GM23338 (cell line): ENCODE measurements at regions not wholly inside any gene's neighbourhood (a gene's known extent, or its start where the extent isn't known, plus 50 kb on each side); places are given as distances from the start of the nearest gene placed in this dataset.

Experiments
- ATAC-seq: fragments of 200-7000 bp; cut with Tn5 transposase; 3 replicates; pipeline ENCODE4 v1.9.1; 2020
- DNase-seq: peaks from one replicate; pipeline ENCODE4 v3.0.0-alpha.2; 2015; ENCODE audit warnings: low spot score
- H2AFZ ChIP-seq: fragments of 200-600 bp; sonication (generic); 2 replicates; pipeline ENCODE4 v1.8.0; 2016; ENCODE audit warnings: antibody characterized with exemption, mild to moderate bottlenecking, moderate library complexity
- H3F3A ChIP-seq: fragments of 200-600 bp; sonication (generic); replicated peaks from 2 replicates; pipeline ENCODE4 v1.8.0; 2017; ENCODE audit warnings: antibody characterized with exemption, mixed run types, low read depth
- H3K27ac ChIP-seq: fragments of 200-600 bp; sonication (generic); 2 replicates; pipeline ENCODE4 v1.6.1; 2016; ENCODE audit warnings: low read depth
- H3K27me3 ChIP-seq: fragments of 200-600 bp; sonication (generic); 2 replicates; pipeline ENCODE4 v1.8.0; 2016; ENCODE audit warnings: mild to moderate bottlenecking, mixed run types, moderate library complexity; ENCODE audit not compliant: insufficient read depth
- H3K36me3 ChIP-seq: fragments of 200-600 bp; sonication (generic); 2 replicates; pipeline ENCODE4 v1.8.0; 2016; ENCODE audit warnings: mild to moderate bottlenecking; ENCODE audit not compliant: insufficient read depth
- H3K4me1 ChIP-seq: fragments of 200-600 bp; sonication (generic); 2 replicates; pipeline ENCODE4 v1.8.0; 2016; ENCODE audit warnings: mild to moderate bottlenecking, moderate library complexity; ENCODE audit not compliant: insufficient read depth
- H3K4me2 ChIP-seq: fragments of 200-600 bp; sonication (generic); 2 replicates; pipeline ENCODE4 v1.7.1; 2017; ENCODE audit warnings: mixed run types
- H3K4me3 ChIP-seq: fragments of 200-600 bp; sonication (generic); 2 replicates; pipeline ENCODE4 v1.6.1; 2016; ENCODE audit warnings: mixed run types
- H3K79me2 ChIP-seq: fragments of 200-600 bp; sonication (generic); replicated peaks from 2 replicates; pipeline ENCODE4 v1.8.0; 2017; ENCODE audit warnings: mild to moderate bottlenecking; ENCODE audit not compliant: insufficient read depth
- H3K9me2 ChIP-seq: fragments of 200-600 bp; sonication (generic); 2 replicates; pipeline ENCODE4 v1.8.0; 2017; ENCODE audit not compliant: insufficient read depth
- H4K20me1 ChIP-seq: fragments of 200-600 bp; sonication (generic); replicated peaks from 2 replicates; pipeline ENCODE4 v1.8.0; 2017; ENCODE audit warnings: mild to moderate bottlenecking; ENCODE audit not compliant: insufficient read depth
- H3K27ac Mint-ChIP-seq: 2 replicates; pipeline ENCODE4 v1.8.0; 2020; ENCODE audit warnings: inconsistent platforms, mild to moderate bottlenecking, moderate library complexity, mixed read lengths
- H3K27me3 Mint-ChIP-seq: 3 replicates; pipeline ENCODE4 v1.8.0; 2022; ENCODE audit warnings: low read depth, mild to moderate bottlenecking, moderate library complexity, mixed read lengths, inconsistent platforms; ENCODE audit not compliant: insufficient read depth, poor library complexity
- H3K36me3 Mint-ChIP-seq: 3 replicates; pipeline ENCODE4 v1.8.0; 2021; ENCODE audit warnings: low read depth, mild to moderate bottlenecking, inconsistent platforms, moderate library complexity, mixed read lengths
- H3K4me1 Mint-ChIP-seq: 3 replicates; pipeline ENCODE4 v1.8.0; 2020; ENCODE audit warnings: mild to moderate bottlenecking, inconsistent platforms, mixed read lengths
- H3K4me3 Mint-ChIP-seq: 3 replicates; pipeline ENCODE4 v1.8.0; 2021; ENCODE audit warnings: moderate library complexity, mild to moderate bottlenecking, inconsistent platforms, mixed read lengths
- H3K9me3 Mint-ChIP-seq: 3 replicates; pipeline ENCODE4 v1.8.0; 2020; ENCODE audit warnings: moderate library complexity, mild to moderate bottlenecking, inconsistent platforms, mixed read lengths
- EZH2 ChIP-seq: fragments of 200-600 bp; sonication (generic); IDR thresholded peaks from one replicate; pipeline ENCODE4 v1.8.0; 2017; ENCODE audit warnings: antibody characterized with exemption, mild to moderate bottlenecking, low read depth; ENCODE audit not compliant: unreplicated experiment
- EZH2phosphoT487 ChIP-seq: fragments of 200-600 bp; sonication (generic); IDR thresholded peaks from one replicate; pipeline ENCODE4 v1.8.1; 2018; ENCODE audit warnings: antibody characterized with exemption; ENCODE audit not compliant: unreplicated experiment
- NANOG ChIP-seq: IDR thresholded peaks from 2 replicates; pipeline ENCODE4 v1.6.1; 2016; ENCODE audit warnings: antibody characterized with exemption, borderline replicate concordance
- ZNF114 ChIP-seq: fragments of 250-450 bp; sonication (Bioruptor Pico); IDR thresholded peaks from 2 replicates; pipeline ENCODE4 v1.5.0; 2020; ENCODE audit warnings: mild to moderate bottlenecking, moderate library complexity
- TF ChIP-seq, protein P1 (sequence below): fragments of 250-450 bp; sonication (Bioruptor Pico); IDR thresholded peaks from 2 replicates; pipeline ENCODE4 v1.5.0; 2020; ENCODE audit warnings: mild to moderate bottlenecking, moderate library complexity
- TF ChIP-seq, protein P2 (sequence below): IDR thresholded peaks from one replicate; pipeline ENCODE4 v1.6.1; 2018; ENCODE audit warnings: antibody characterized with exemption; ENCODE audit not compliant: unreplicated experiment

DNA sequence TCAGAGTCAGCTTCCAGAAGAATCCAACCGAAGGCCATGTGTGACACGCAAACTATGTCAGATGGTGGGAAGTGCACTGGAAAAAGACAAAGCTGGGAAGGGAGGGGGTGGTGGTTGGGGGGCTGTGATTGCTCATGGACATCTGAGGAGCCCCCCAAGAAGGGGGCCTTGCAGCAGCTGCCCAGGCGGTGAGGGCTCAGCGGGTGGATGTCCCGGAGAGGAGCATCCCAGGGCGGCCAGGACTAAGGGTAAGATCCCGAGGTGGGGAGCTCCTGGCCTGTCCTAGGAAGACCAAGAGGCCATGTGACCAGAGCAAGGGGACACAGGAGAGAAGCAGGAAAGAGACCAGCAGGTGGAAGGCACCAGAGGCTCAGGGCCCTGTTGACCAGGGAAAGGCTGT, 299.5 kb downstream of the PREX1 start (continued):
- TF ChIP-seq EZH2phosphoT487: no peak
- TF ChIP-seq NANOG: no peak
- TF ChIP-seq EZH2: no peak

DNA sequence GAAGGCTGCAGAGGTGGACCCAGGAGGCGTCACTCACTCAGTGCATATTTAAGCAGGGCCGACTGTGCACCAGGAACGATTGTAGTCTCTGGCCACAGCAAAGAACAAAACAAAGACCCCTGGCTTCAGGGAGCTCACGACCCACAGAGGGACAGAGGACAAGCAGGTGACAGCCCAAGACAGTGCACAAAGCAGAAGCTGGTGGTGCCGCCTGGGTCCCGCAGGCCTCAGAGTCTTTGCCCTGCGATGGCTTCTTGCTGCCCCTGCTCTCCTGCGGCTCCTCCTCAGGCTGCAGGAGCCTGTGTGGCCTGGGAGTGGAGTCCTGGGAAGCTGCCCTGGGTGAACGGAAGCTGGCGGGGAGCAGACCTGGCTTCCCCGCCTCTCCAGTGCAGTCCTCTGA, 300.0 kb downstream of the PREX1 start:
- no peaks in the 10 kb centered on the region for H3K36me3 Mint-ChIP-seq
- H3K9me3 Mint-ChIP-seq: no peaks in the 10 kb centered on the region
- no peak overlapping the region for H3K4me3 Mint-ChIP-seq
- H3K27ac Mint-ChIP-seq: no peak overlapping the region
- Histone ChIP-seq H3K4me1 (no peaks in the 10 kb centered on the region), H3K27ac (no peak overlapping the region), H3K27me3 (no peaks in the 10 kb centered on the region), H3K4me2 (no peak overlapping the region), H4K20me1 (no peaks in the 10 kb centered on the region), H2AFZ (no peak overlapping the region), H3F3A (no peaks in the 10 kb centered on the region), H3K4me3 (no peak overlapping the region), H3K79me2 (no peaks in the 10 kb centered on the region), H3K36me3 (no peaks in the 10 kb centered on the region), H3K9me2 (no peaks in the 10 kb centered on the region)
- ATAC-seq (no peak), DNase-seq (no peak)
- H3K27me3 Mint-ChIP-seq: peaks cover 1% of the 10 kb centered on the region
- no peak for TF ChIP-seq NANOG
- no peaks in the 10 kb centered on the region; the same call in 1 of the 3 replicates for H3K4me1 Mint-ChIP-seq

DNA sequence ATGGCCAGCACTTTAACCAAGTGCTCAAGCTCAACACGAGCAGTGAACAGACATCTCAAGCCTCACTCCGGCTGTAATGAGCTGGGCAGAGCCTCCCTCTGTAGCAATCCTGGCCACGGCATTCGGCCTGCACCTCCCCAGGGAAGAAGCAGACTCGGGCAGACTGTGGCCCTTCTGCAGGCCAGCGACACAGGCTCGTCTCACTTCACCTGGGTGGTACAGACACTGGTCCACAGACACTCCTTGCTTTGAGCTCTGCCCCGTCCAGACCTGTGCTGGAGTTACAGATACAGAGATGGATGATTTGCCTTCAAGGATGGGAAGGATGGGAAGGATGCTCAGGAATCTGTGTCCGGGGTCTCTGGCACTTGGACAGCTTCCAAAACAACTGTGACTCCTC, 300.9 kb downstream of the PREX1 start:
- H3K79me2 ChIP-seq: no peaks in the 10 kb centered on the region
- no peak overlapping the region for H2AFZ ChIP-seq
- H3K36me3 ChIP-seq: no peaks in the 10 kb centered on the region
- H3K27me3 ChIP-seq: no peaks in the 10 kb centered on the region
- no peak for TF ChIP-seq EZH2
- no peak for TF ChIP-seq ZNF114
- TF ChIP-seq, protein P1, sequence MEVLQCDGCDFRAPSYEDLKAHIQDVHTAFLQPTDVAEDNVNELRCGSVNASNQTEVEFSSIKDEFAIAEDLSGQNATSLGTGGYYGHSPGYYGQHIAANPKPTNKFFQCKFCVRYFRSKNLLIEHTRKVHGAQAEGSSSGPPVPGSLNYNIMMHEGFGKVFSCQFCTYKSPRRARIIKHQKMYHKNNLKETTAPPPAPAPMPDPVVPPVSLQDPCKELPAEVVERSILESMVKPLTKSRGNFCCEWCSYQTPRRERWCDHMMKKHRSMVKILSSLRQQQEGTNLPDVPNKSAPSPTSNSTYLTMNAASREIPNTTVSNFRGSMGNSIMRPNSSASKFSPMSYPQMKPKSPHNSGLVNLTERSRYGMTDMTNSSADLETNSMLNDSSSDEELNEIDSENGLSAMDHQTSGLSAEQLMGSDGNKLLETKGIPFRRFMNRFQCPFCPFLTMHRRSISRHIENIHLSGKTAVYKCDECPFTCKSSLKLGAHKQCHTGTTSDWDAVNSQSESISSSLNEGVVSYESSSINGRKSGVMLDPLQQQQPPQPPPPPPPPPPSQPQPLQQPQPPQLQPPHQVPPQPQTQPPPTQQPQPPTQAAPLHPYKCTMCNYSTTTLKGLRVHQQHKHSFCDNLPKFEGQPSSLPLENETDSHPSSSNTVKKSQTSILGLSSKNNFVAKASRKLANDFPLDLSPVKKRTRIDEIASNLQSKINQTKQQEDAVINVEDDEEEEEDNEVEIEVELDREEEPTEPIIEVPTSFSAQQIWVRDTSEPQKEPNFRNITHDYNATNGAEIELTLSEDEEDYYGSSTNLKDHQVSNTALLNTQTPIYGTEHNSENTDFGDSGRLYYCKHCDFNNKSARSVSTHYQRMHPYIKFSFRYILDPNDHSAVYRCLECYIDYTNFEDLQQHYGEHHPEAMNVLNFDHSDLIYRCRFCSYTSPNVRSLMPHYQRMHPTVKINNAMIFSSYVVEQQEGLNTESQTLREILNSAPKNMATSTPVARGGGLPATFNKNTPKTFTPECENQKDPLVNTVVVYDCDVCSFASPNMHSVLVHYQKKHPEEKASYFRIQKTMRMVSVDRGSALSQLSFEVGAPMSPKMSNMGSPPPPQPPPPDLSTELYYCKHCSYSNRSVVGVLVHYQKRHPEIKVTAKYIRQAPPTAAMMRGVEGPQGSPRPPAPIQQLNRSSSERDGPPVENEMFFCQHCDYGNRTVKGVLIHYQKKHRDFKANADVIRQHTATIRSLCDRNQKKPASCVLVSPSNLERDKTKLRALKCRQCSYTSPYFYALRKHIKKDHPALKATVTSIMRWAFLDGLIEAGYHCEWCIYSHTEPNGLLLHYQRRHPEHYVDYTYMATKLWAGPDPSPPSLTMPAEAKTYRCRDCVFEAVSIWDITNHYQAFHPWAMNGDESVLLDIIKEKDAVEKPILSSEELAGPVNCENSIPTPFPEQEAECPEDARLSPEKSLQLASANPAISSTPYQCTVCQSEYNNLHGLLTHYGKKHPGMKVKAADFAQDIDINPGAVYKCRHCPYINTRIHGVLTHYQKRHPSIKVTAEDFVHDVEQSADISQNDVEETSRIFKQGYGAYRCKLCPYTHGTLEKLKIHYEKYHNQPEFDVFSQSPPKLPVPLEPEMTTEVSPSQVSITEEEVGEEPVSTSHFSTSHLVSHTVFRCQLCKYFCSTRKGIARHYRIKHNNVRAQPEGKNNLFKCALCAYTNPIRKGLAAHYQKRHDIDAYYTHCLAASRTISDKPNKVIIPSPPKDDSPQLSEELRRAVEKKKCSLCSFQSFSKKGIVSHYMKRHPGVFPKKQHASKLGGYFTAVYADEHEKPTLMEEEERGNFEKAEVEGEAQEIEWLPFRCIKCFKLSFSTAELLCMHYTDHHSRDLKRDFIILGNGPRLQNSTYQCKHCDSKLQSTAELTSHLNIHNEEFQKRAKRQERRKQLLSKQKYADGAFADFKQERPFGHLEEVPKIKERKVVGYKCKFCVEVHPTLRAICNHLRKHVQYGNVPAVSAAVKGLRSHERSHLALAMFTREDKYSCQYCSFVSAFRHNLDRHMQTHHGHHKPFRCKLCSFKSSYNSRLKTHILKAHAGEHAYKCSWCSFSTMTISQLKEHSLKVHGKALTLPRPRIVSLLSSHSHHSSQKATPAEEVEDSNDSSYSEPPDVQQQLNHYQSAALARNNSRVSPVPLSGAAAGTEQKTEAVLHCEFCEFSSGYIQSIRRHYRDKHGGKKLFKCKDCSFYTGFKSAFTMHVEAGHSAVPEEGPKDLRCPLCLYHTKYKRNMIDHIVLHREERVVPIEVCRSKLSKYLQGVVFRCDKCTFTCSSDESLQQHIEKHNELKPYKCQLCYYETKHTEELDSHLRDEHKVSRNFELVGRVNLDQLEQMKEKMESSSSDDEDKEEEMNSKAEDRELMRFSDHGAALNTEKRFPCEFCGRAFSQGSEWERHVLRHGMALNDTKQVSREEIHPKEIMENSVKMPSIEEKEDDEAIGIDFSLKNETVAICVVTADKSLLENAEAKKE (CRISPR knock-in tag): no peak
- TF ChIP-seq, protein P2, sequence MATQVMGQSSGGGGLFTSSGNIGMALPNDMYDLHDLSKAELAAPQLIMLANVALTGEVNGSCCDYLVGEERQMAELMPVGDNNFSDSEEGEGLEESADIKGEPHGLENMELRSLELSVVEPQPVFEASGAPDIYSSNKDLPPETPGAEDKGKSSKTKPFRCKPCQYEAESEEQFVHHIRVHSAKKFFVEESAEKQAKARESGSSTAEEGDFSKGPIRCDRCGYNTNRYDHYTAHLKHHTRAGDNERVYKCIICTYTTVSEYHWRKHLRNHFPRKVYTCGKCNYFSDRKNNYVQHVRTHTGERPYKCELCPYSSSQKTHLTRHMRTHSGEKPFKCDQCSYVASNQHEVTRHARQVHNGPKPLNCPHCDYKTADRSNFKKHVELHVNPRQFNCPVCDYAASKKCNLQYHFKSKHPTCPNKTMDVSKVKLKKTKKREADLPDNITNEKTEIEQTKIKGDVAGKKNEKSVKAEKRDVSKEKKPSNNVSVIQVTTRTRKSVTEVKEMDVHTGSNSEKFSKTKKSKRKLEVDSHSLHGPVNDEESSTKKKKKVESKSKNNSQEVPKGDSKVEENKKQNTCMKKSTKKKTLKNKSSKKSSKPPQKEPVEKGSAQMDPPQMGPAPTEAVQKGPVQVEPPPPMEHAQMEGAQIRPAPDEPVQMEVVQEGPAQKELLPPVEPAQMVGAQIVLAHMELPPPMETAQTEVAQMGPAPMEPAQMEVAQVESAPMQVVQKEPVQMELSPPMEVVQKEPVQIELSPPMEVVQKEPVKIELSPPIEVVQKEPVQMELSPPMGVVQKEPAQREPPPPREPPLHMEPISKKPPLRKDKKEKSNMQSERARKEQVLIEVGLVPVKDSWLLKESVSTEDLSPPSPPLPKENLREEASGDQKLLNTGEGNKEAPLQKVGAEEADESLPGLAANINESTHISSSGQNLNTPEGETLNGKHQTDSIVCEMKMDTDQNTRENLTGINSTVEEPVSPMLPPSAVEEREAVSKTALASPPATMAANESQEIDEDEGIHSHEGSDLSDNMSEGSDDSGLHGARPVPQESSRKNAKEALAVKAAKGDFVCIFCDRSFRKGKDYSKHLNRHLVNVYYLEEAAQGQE: no peak
- Mint-ChIP-seq H3K27ac (no peak overlapping the region), H3K27me3 (peaks cover 1% of the 10 kb centered on the region), H3K9me3 (no peaks in the 10 kb centered on the region), H3K4me1 (no peaks in the 10 kb centered on the region; the same call in 1 of the 3 replicates), H3K36me3 (no peaks in the 10 kb centered on the region), H3K4me3 (no peak overlapping the region)
- DNase-seq (no peak), ATAC-seq (no peak)
- H3K4me1 ChIP-seq: no peaks in the 10 kb centered on the region
- H3K4me2 ChIP-seq: no peak overlapping the region
- H3K9me2 ChIP-seq: no peaks in the 10 kb centered on the region
- H4K20me1 ChIP-seq: no peaks in the 10 kb centered on the region
- no peak overlapping the region for H3K27ac ChIP-seq
- no peak overlapping the region for H3K4me3 ChIP-seq
- no peaks in the 10 kb centered on the region for H3F3A ChIP-seq
